HG02759 (cell line): ENCODE measurements at regions not wholly inside any gene's neighbourhood (a gene's known extent, or its start where the extent isn't known, plus 50 kb on each side); places are given as distances from the start of the nearest gene placed in this dataset.
"Not testable (repeated sequence)": the region's sequence is repeated elsewhere in the genome, so short reads cannot be mapped to it uniquely, and the experiment has no call there.

Source experiments
- ATAC-seq: cut with Tn5 transposase; IDR thresholded peaks from one replicate; pipeline ENCODE4 v1.9.1; 2021; ENCODE audit warnings: mild to moderate bottlenecking, moderate library complexity; ENCODE audit not compliant: unreplicated experiment

DNA sequence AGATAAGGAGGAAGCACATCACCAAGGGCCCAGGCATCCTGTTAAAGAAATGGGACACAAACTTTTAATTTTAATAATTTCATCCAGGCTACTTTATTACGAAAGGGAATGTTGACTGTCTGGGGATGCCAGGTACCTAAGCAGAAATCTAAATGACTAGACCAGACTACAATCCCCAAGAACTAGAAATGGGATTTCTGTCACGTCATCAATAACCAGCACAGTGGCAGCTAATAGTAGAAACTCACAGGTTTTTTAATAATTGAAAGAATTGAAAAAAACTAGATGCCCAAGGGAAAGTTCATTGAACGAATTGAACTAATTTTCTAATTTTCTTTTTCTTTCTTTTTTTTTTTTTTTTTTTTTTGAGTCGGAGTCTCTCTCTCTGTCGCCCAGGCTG lies 789.3 kb downstream of the IGSF11 start:
- no peak for ATAC-seq

- not testable (repeated sequence) for ATAC-seq
Observed at GRCh38 chr3:118258850-118259249, 775.8 kb downstream of the IGSF11 start.

DNA sequence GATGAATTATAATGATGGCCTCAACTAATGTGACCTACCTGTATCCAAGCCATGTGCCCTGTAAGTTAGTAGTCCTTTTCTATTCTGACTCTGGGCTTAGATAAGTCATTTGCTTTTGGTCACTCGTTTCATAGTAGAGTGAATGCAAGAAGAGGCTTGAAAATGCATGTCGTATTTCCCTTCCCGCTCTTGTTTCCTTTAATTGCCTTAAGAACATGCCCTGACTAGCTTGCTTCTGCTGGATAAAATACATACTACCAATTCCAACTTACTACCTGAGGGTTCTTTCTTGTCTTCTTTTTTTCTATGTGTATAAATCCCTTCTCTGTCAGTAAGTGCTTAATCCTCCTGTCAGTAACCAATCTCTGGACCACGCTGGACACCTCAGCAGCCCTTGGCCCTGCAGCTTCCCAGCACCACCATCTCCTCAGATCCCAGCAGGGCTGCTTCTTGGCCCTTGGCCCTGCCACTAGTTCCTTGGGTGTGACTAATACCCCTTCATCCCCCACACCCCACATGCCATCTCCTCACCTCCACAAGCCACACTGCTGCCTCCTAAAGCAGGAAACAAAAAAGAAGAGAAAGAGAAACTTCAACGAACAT lies 771.7 kb downstream of the IGSF11 start:
- no peak for ATAC-seq

- no peak for ATAC-seq
Observed at GRCh38 chr3:118267588-118267987, 767.1 kb downstream of the IGSF11 start.

DNA sequence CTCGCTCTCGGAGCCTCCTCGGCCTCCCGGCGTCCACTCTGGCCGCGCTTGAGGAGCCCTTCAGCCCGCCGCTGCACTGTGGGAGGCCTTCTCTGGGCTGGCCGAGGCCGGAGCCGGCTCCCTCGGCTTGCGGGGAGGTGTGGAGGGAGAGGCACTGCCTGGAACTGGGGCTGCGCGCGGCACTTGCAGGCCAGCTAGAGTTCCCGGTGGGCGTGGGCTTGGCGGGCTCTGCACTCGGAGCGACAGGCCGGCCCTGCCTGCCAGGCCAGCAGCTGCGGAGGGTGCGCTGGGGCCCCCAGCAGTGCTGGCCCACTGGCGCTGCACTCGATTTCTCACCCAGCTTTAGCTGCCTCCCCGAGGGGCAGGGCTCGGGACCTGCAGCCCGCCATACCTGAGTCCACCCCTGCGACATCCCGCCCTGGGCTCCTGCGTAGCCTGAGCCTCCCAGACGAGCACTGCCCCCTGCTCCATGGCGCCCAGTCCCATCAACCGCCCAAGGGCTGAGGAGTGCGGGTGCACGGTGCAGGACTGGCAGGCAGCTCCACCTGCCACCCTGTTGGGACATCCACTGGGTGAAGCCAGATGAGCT lies 765.0 kb downstream of the IGSF11 start:
- no peak for ATAC-seq

- no peak for ATAC-seq
Observed at GRCh38 chr3:118272991-118273390, 761.7 kb downstream of the IGSF11 start.

- ATAC-seq, result no peak
Observed at GRCh38 chr3:118277814-118278213, 756.8 kb downstream of the IGSF11 start.

GRCh38 chr3:118292841-118293240 lies 741.8 kb downstream of the IGSF11 start:
- ATAC-seq, result no peak

- no peak for ATAC-seq
Observed at GRCh38 chr3:118298133-118298532, 736.5 kb downstream of the IGSF11 start.

GRCh38 chr3:118304557-118304956 lies 730.1 kb downstream of the IGSF11 start:
- no peak for ATAC-seq

DNA sequence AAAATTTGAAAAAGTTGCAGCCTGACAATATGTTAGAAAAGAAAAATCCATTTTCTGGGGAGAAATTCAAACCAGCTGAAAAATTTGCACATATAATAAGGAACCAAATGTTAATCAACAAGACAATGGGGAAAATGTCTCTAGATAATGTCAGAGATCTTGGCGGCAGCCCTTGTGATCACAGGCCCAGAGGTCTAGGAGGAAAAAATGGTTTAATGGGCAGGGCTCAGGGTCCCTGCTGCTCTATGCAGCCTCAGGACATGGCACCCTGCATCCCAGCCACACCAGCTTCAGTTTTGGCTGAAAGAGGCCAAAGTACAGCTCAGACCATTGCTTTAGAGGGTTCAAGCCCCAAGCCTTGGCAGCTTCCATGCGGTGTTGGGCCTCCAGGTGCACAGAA lies 701.9 kb downstream of the IGSF11 start:
- no peak for ATAC-seq

- no peak for ATAC-seq
Observed at GRCh38 chr3:118337649-118338048, 697.0 kb downstream of the IGSF11 start.

GRCh38 chr3:118347396-118348168 lies 687.1 kb downstream of the IGSF11 start:
- ATAC-seq, result no peak

GRCh38 chr3:118348169-118348557 lies 686.5 kb downstream of the IGSF11 start:
- no peak for ATAC-seq

- no peak for ATAC-seq
Observed at GRCh38 chr3:118354556-118354955, 680.1 kb downstream of the IGSF11 start.

- no peak for ATAC-seq
Observed at GRCh38 chr3:118369892-118370491, 664.7 kb downstream of the IGSF11 start.

- no peak for ATAC-seq
Observed at GRCh38 chr3:118380576-118380975, 654.1 kb downstream of the IGSF11 start.

- no peak for ATAC-seq
Observed at GRCh38 chr3:118396491-118396890, 638.2 kb downstream of the IGSF11 start.

DNA sequence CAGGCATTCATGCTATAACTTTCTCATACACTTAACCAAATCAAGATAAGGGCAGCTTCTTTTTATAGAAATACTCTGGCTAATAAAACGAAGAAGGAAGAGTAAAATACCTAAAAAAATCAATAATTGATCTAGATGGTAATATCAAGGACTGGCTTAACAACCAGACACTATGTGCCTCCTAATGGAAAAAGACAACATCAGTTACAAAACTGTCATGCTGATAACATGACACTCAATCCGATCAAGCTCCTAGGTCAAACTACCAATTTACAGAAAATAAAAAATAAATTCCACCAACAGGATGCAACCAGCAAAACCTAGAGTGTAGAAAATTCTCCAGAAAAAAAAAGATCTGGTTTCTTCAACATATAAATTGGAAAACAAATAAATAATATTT lies 634.6 kb downstream of the IGSF11 start:
- ATAC-seq, result no peak

- ATAC-seq, result no peak
Observed at GRCh38 chr3:118400886-118401285, 633.8 kb downstream of the IGSF11 start.

GRCh38 chr3:118401887-118402286 lies 632.8 kb downstream of the IGSF11 start:
- no peak for ATAC-seq

DNA sequence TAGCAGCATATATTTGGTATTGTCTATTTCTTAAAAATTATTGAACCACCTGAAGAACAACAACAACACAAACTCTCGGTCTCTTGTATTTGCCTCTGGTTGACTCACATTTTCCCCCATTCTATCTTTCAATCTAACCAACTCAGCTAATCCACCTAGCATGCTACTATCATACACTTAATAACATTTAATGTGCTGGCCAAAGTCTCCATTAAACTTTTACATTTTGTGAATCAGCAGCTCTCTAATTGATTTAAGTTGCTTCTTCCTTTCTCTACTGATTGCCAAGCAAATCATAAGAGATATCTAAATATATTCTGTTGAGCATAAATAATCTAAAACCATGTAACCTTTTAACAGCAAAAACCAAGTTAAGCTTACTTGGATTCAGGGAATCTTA lies 631.7 kb downstream of the IGSF11 start:
- ATAC-seq, result no peak
